ENCODE measurements at regions not wholly inside any gene's neighbourhood (a gene's known extent, or its start where the extent isn't known, plus 50 kb on each side); places are given as distances from the start of the nearest gene placed in this dataset.
"Not testable (repeated sequence)": the region's sequence is repeated elsewhere in the genome, so short reads cannot be mapped to it uniquely, and the experiment has no call there.

GRCh38 chr11:121376130-121376529 lies 76.0 kb upstream of the SORL1 start:
- no peak for ATAC-seq
- Mint-ChIP-seq H3K27me3 (no peaks in the 10 kb centered on the region), H3K4me3 (no peak overlapping the region), H3K27ac (peak overlapping the region; percentile 81), H3K4me1 (peaks cover 45% of the 10 kb centered on the region), H3K36me3 (ENCODE audit: low read depth) (no peaks in the 10 kb centered on the region)
- no peak for DNase-seq
- no peaks in the 10 kb centered on the region for H3K9me3 ChIP-seq (ENCODE audit: control insufficient read depth, low read length, poor library complexity, severe bottlenecking)

GRCh38 chr11:121379145-121379810 lies 72.8 kb upstream of the SORL1 start:
- not testable (repeated sequence) for H3K27me3 Mint-ChIP-seq; ATAC-seq; DNase-seq; H3K9me3 ChIP-seq (ENCODE audit: control insufficient read depth, low read length, poor library complexity, severe bottlenecking); H3K36me3 Mint-ChIP-seq (ENCODE audit: low read depth)
- H3K4me3 Mint-ChIP-seq, result peak overlapping the region; percentile 49
- H3K4me1 Mint-ChIP-seq, result peaks cover 38% of the 10 kb centered on the region
- peak overlapping the region; percentile 86 for H3K27ac Mint-ChIP-seq

GRCh38 chr11:121383716-121384115 lies 68.4 kb upstream of the SORL1 start:
- no peak for DNase-seq
- Mint-ChIP-seq H3K4me1 (peaks cover 20% of the 10 kb centered on the region), H3K27ac (no peak overlapping the region), H3K36me3 (ENCODE audit: low read depth) (no peaks in the 10 kb centered on the region), H3K4me3 (no peak overlapping the region), H3K27me3 (no peaks in the 10 kb centered on the region)
- no peak for ATAC-seq
- H3K9me3 ChIP-seq (ENCODE audit: control insufficient read depth, low read length, poor library complexity, severe bottlenecking), result no peaks in the 10 kb centered on the region

GRCh38 chr11:121385688-121386087 lies 66.4 kb upstream of the SORL1 start:
- DNase-seq, result no peak
- H3K9me3 ChIP-seq (ENCODE audit: control insufficient read depth, low read length, poor library complexity, severe bottlenecking), result no peaks in the 10 kb centered on the region
- no peak for ATAC-seq
- Mint-ChIP-seq H3K36me3 (ENCODE audit: low read depth) (no peaks in the 10 kb centered on the region), H3K27me3 (no peaks in the 10 kb centered on the region), H3K27ac (no peak overlapping the region), H3K4me1 (peaks cover 5% of the 10 kb centered on the region), H3K4me3 (no peak overlapping the region)
